ENCODE measurements at regions not wholly inside any gene's neighbourhood (a gene's known extent, or its start where the extent isn't known, plus 50 kb on each side); places are given as distances from the start of the nearest gene placed in this dataset.

- no peaks in the 10 kb centered on the region for H3K9me3 ChIP-seq
- no peaks in the 10 kb centered on the region for H3K27me3 ChIP-seq (replicated peaks; ENCODE audit: control insufficient read depth, insufficient read depth, low read length)
- Mint-ChIP-seq H3K9me3 (ENCODE audit: unreplicated experiment) (peaks cover 18% of the 10 kb centered on the region), H3K4me1 (ENCODE audit: low read depth, unreplicated experiment) (no peaks in the 10 kb centered on the region), H3K36me3 (ENCODE audit: insufficient read depth, unreplicated experiment) (no peaks in the 10 kb centered on the region), H3K27ac (ENCODE audit: unreplicated experiment) (no peak overlapping the region), H3K4me3 (ENCODE audit: unreplicated experiment) (no peak overlapping the region), H3K27me3 (ENCODE audit: insufficient read depth, unreplicated experiment) (no peaks in the 10 kb centered on the region)
- H3K4me1 ChIP-seq: no peaks in the 10 kb centered on the region
- no peaks in the 10 kb centered on the region for H3K36me3 ChIP-seq (ENCODE audit: control insufficient read depth, insufficient read depth, low read length)
- CTCF ChIA-PET: no interaction called here
- BruUV-seq (replicated peaks): no TSS peak
- intact Hi-C loops (cut with micrococcal nuclease; ENCODE audit: unreplicated experiment): no loop called here
- TF ChIP-seq, protein P1, sequence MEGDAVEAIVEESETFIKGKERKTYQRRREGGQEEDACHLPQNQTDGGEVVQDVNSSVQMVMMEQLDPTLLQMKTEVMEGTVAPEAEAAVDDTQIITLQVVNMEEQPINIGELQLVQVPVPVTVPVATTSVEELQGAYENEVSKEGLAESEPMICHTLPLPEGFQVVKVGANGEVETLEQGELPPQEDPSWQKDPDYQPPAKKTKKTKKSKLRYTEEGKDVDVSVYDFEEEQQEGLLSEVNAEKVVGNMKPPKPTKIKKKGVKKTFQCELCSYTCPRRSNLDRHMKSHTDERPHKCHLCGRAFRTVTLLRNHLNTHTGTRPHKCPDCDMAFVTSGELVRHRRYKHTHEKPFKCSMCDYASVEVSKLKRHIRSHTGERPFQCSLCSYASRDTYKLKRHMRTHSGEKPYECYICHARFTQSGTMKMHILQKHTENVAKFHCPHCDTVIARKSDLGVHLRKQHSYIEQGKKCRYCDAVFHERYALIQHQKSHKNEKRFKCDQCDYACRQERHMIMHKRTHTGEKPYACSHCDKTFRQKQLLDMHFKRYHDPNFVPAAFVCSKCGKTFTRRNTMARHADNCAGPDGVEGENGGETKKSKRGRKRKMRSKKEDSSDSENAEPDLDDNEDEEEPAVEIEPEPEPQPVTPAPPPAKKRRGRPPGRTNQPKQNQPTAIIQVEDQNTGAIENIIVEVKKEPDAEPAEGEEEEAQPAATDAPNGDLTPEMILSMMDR (IDR thresholded peaks at IDR 0.05; ENCODE audit: insufficient read depth in 1 of 2, low read depth in 1 of 2, low read length in 1 of 2, severe bottlenecking in 1 of 2, unreplicated experiment in 1 of 2): no peak
- no peak overlapping the region for H3K4me3 ChIP-seq (ENCODE audit: low read depth, low read length)
- DNase-seq: no peak
- POLR2A ChIA-PET: no interaction called here
Measured at GRCh38 chrX:43148305-43148704, 370.3 kb upstream of the PPP1R2C start.

DNA sequence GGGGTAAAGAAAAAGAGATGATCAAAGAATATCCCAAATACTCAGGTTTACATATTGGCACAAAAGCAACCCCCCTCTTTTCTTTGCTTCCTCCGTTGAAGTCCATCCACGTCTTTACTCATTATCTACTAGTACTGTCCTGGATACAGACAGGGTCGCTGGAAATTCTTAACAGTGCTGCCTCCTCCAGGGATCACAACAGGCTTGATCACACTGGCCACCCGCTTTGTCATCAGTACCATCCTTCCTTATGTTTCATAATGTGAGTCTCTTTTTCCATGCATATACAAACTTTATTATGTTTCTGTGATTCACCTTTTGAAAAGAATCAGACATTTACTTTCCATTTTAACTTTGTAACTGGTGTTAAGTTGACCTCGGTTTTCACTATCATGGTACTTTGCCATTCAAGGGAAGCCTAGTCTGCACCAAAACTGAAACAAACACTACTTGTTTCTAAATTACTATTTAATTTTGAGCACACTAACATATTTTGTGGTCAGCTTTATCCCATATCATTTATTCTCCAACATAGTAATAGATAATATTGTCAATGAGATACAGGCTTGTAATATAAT lies 387.5 kb upstream of the PPP1R2C start:
- Mint-ChIP-seq H3K36me3 (ENCODE audit: insufficient read depth, unreplicated experiment) (no peaks in the 10 kb centered on the region), H3K9me3 (ENCODE audit: unreplicated experiment) (no peaks in the 10 kb centered on the region), H3K4me3 (ENCODE audit: unreplicated experiment) (no peak overlapping the region), H3K27me3 (ENCODE audit: insufficient read depth, unreplicated experiment) (no peaks in the 10 kb centered on the region), H3K4me1 (ENCODE audit: low read depth, unreplicated experiment) (no peaks in the 10 kb centered on the region), H3K27ac (ENCODE audit: unreplicated experiment) (no peak overlapping the region)
- intact Hi-C loops (cut with micrococcal nuclease; ENCODE audit: unreplicated experiment): no loop called here
- H3K4me1 ChIP-seq: 0 out of 2 replicates have a peak, but pooled peaks cover 6% of the 10 kb centered on the region
- TF ChIP-seq, protein P1 (IDR thresholded peaks at IDR 0.05; ENCODE audit: insufficient read depth in 1 of 2, low read depth in 1 of 2, low read length in 1 of 2, severe bottlenecking in 1 of 2, unreplicated experiment in 1 of 2): no peak
- no peaks in the 10 kb centered on the region for H3K27me3 ChIP-seq (replicated peaks; ENCODE audit: control insufficient read depth, insufficient read depth, low read length)
- no peak for DNase-seq
- CTCF ChIA-PET: no interaction called here
- POLR2A ChIA-PET: no interaction called here
- H3K36me3 ChIP-seq (ENCODE audit: control insufficient read depth, insufficient read depth, low read length): no peaks in the 10 kb centered on the region
- no peak overlapping the region for H3K4me3 ChIP-seq (ENCODE audit: low read depth, low read length)
- no peaks in the 10 kb centered on the region for H3K9me3 ChIP-seq
- BruUV-seq (replicated peaks): no TSS peak

DNA sequence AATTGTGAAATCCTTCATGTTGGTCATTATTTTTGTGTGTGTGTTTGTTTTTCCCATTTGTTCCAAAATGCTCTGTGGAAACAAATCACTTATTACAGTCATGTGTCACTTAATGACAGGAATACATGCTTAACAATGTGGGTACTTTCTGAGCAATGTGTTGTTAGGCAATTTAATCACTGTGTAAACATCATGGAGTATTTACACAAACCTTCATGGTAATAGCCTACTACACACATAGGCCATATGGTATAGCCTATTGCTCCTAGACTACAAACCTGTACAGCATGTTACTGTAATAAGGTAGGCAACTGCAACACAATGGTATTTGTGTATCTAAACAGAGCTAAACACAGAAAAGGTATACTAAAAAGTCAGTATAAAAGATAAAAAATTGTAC lies 388.9 kb upstream of the PPP1R2C start:
- no peak overlapping the region for H3K4me3 Mint-ChIP-seq (ENCODE audit: unreplicated experiment)
- no peak for DNase-seq

More for the DNA sequence above, 388.9 kb upstream of the PPP1R2C start:
- no peaks in the 10 kb centered on the region for H3K27me3 Mint-ChIP-seq (ENCODE audit: insufficient read depth, unreplicated experiment)
- Histone ChIP-seq H3K4me3 (ENCODE audit: low read depth, low read length) (no peak overlapping the region), H3K4me1 (0 out of 2 replicates have a peak, but pooled peaks cover 6% of the 10 kb centered on the region), H3K9me3 (no peaks in the 10 kb centered on the region), H3K27me3 (replicated peaks; ENCODE audit: control insufficient read depth, insufficient read depth, low read length) (no peaks in the 10 kb centered on the region), H3K36me3 (ENCODE audit: control insufficient read depth, insufficient read depth, low read length) (no peaks in the 10 kb centered on the region)
- intact Hi-C loops (cut with micrococcal nuclease; ENCODE audit: unreplicated experiment): no loop called here
- TF ChIP-seq, protein P1 (IDR thresholded peaks at IDR 0.05; ENCODE audit: insufficient read depth in 1 of 2, low read depth in 1 of 2, low read length in 1 of 2, severe bottlenecking in 1 of 2, unreplicated experiment in 1 of 2): no peak
- no TSS peak for BruUV-seq (replicated peaks)
- ChIA-PET POLR2A (no interaction called here), CTCF (no interaction called here)
- H3K36me3 Mint-ChIP-seq (ENCODE audit: insufficient read depth, unreplicated experiment): no peaks in the 10 kb centered on the region
- no peaks in the 10 kb centered on the region for H3K4me1 Mint-ChIP-seq (ENCODE audit: low read depth, unreplicated experiment)
- no peaks in the 10 kb centered on the region for H3K9me3 Mint-ChIP-seq (ENCODE audit: unreplicated experiment)
- no peak overlapping the region for H3K27ac Mint-ChIP-seq (ENCODE audit: unreplicated experiment)

Measured in Caco-2 (cell line).